ENCODE measurements at regions not wholly inside any gene's neighbourhood (a gene's known extent, or its start where the extent isn't known, plus 50 kb on each side); places are given as distances from the start of the nearest gene placed in this dataset.
A peak's percentile ranks its signal among the peaks of the same experiment; 100 is the strongest.
"Not testable (repeated sequence)": the region's sequence is repeated elsewhere in the genome, so short reads cannot be mapped to it uniquely, and the experiment has no call there.

- DNase-seq (no peak), ATAC-seq (replicated peaks) (no peak)
- Mint-ChIP-seq H3K4me3 (no peak overlapping the region), H3K27me3 (no peaks in the 10 kb centered on the region), H3K27ac (no peak overlapping the region), H3K9me3 (no peaks in the 10 kb centered on the region), H3K4me1 (ENCODE audit: low read depth in 2 of 2) (peaks cover 13 to 21% of the 10 kb centered on the region in 2 donors), H3K36me3 (ENCODE audit: insufficient read depth) (peaks cover 9% of the 10 kb centered on the region)
These were observed 62.8 kb upstream of the FOXN3 start for GRCh38 chr14:89479802-89480201.

GRCh38 chr14:89477391-89477790 lies 60.4 kb upstream of the FOXN3 start:
- no peaks in the 10 kb centered on the region for H3K27me3 Mint-ChIP-seq
- peak overlapping the region; percentile 22 to 46 for H3K27ac Mint-ChIP-seq
- no peaks in the 10 kb centered on the region for H3K9me3 Mint-ChIP-seq
- H3K4me1 Mint-ChIP-seq (ENCODE audit: low read depth in 2 of 2) = peaks cover 17 to 30% of the 10 kb centered on the region in 2 donors
- ATAC-seq (replicated peaks) (no peak), DNase-seq (no peak)
- peaks cover 12% of the 10 kb centered on the region for H3K36me3 Mint-ChIP-seq (ENCODE audit: insufficient read depth)
- no peak overlapping the region for H3K4me3 Mint-ChIP-seq

- DNase-seq (no peak), ATAC-seq (replicated peaks) (no peak)
- Mint-ChIP-seq H3K36me3 (ENCODE audit: insufficient read depth) (peaks cover 12% of the 10 kb centered on the region), H3K9me3 (no peaks in the 10 kb centered on the region), H3K27ac (peak overlapping the region; percentile 22 to 46), H3K4me3 (no peak overlapping the region), H3K4me1 (ENCODE audit: low read depth in 2 of 2) (peaks cover 14 to 30% of the 10 kb centered on the region in 2 donors), H3K27me3 (no peaks in the 10 kb centered on the region)
These were observed 59.4 kb upstream of the FOXN3 start for GRCh38 chr14:89476354-89476896.

GRCh38 chr14:89474464-89474863 lies 57.4 kb upstream of the FOXN3 start:
- H3K36me3 Mint-ChIP-seq (ENCODE audit: insufficient read depth) = peaks cover 9% of the 10 kb centered on the region
- peak overlapping the region in 1 of 2 donors; percentile 71 for H3K27ac Mint-ChIP-seq
- peaks cover 28 to 36% of the 10 kb centered on the region in 2 donors for H3K4me1 Mint-ChIP-seq (ENCODE audit: low read depth in 2 of 2)
- H3K27me3 Mint-ChIP-seq = no peaks in the 10 kb centered on the region
- H3K9me3 Mint-ChIP-seq = no peaks in the 10 kb centered on the region
- DNase-seq (no peak), ATAC-seq (replicated peaks) (no peak)
- H3K4me3 Mint-ChIP-seq = no peak overlapping the region

DNA sequence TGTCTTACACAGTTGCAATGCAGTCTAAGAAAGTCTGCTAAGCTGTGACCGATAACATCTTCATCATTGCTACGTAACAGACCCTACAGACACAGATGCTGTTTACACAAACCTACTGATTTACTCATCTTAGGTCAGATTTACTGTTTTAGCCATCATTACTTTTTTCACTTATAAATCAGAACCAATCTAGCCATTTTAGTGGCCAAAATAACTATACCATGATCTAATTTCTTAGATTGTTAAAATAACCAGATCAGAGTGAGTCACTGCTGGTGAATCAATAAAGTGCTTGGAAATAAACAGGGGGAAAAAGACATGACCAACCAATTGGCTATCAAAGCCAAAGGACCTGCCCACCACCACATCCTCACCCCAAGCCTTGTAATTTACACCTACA lies 57.0 kb upstream of the FOXN3 start:
- Mint-ChIP-seq H3K27me3 (no peaks in the 10 kb centered on the region), H3K27ac (no peak overlapping the region), H3K36me3 (ENCODE audit: insufficient read depth) (peaks cover 9% of the 10 kb centered on the region), H3K4me3 (no peak overlapping the region), H3K9me3 (no peaks in the 10 kb centered on the region), H3K4me1 (ENCODE audit: low read depth in 2 of 2) (peaks cover 30 to 37% of the 10 kb centered on the region in 2 donors)
- ATAC-seq (replicated peaks) (no peak), DNase-seq (no peak)

GRCh38 chr14:89473569-89473968 lies 56.5 kb upstream of the FOXN3 start:
- H3K4me1 Mint-ChIP-seq (ENCODE audit: low read depth in 2 of 2) = peaks cover 32 to 41% of the 10 kb centered on the region in 2 donors
- no peaks in the 10 kb centered on the region for H3K9me3 Mint-ChIP-seq
- no peak overlapping the region for H3K27ac Mint-ChIP-seq
- H3K27me3 Mint-ChIP-seq = no peaks in the 10 kb centered on the region
- DNase-seq (no peak), ATAC-seq (replicated peaks) (no peak)
- H3K4me3 Mint-ChIP-seq = no peak overlapping the region
- H3K36me3 Mint-ChIP-seq (ENCODE audit: insufficient read depth) = peaks cover 9% of the 10 kb centered on the region

DNA sequence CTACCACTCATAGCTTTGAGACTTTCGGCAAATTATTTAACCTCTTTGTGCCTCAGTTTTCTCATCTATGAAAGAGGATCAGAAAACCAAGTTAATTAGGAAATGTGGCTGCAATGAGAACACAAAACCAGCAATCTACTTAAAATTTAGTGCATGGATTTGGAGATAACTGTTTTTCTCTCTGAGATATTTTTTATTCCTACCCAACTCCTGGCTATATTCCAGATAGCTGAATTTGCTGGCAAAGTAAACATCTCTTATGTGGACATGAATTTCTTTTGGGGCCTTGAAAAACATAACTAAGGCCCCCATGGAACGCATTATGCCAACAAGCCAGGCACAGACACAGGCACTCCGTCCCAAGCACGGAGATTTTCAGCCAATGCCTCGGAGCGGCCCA lies 53.4 kb upstream of the FOXN3 start:
- H3K27ac Mint-ChIP-seq = peak overlapping the region in 1 of 2 donors; percentile 36
- DNase-seq = no peak
- ATAC-seq (replicated peaks) = no peak

GRCh38 chr14:89469210-89470198 lies 52.5 kb upstream of the FOXN3 start:
- no peak for DNase-seq
- no peaks in the 10 kb centered on the region for H3K9me3 Mint-ChIP-seq
- H3K4me3 Mint-ChIP-seq = no peak overlapping the region
- H3K27ac Mint-ChIP-seq = peak overlapping the region; percentile 60 to 86
- no peak for ATAC-seq (replicated peaks)
- H3K4me1 Mint-ChIP-seq (ENCODE audit: low read depth in 2 of 2) = peaks cover 45 to 54% of the 10 kb centered on the region in 2 donors
- peaks cover 16% of the 10 kb centered on the region for H3K36me3 Mint-ChIP-seq (ENCODE audit: insufficient read depth)
- no peaks in the 10 kb centered on the region for H3K27me3 Mint-ChIP-seq

More for the DNA sequence above, 53.4 kb upstream of the FOXN3 start:
- Mint-ChIP-seq H3K36me3 (ENCODE audit: insufficient read depth) (peaks cover 20% of the 10 kb centered on the region), H3K9me3 (no peaks in the 10 kb centered on the region), H3K4me3 (no peak overlapping the region), H3K27me3 (no peaks in the 10 kb centered on the region), H3K4me1 (ENCODE audit: low read depth in 2 of 2) (peaks cover 45 to 50% of the 10 kb centered on the region in 2 donors)

DNA sequence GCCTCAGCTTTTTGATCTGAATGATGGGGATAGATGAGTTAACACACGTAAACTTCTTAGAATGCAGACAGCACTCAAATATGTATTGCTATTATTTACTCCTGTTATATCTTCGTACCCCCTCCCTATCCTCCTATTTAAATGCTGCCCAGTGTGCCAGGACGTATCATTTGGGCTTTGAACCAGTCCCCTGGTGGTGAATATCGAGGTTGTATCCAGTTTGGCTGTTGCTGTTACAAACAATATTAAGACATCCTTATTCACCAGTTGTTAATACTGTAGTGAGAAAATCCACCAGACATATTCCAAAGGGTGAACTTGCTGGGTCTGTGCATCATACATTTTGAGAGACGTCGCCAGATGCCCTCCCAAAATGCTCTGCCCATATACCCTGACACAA lies 51.5 kb upstream of the FOXN3 start:
- H3K36me3 Mint-ChIP-seq (ENCODE audit: insufficient read depth) = peaks cover 14% of the 10 kb centered on the region
- no peaks in the 10 kb centered on the region for H3K9me3 Mint-ChIP-seq
- H3K27ac Mint-ChIP-seq = peak overlapping the region in 1 of 2 donors; percentile 60
- H3K4me1 Mint-ChIP-seq (ENCODE audit: low read depth in 2 of 2) = peaks cover 48 to 51% of the 10 kb centered on the region in 2 donors
- no peaks in the 10 kb centered on the region for H3K27me3 Mint-ChIP-seq
- peak overlapping the region in 1 of 2 donors; percentile 39 for H3K4me3 Mint-ChIP-seq
- no peak for ATAC-seq (replicated peaks)
- no peak for DNase-seq

DNA sequence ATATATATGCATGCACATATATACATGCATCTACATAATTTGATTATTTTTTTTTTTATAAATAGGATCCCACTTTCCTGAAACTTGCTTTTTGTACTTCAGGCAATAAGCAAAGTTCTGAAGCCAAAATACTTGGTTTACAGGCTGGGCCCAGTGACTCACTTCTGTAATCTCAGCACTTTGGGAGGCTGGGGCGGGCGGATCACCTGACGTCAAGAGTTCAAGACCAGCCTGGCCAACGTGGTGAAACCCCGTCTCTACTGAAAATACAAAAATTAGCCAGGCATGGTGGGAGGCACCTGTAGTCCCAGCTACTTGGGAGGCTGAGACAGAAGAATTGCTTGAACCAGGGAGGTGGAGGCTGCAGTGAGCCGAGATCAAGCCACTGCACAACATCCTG lies 51.0 kb upstream of the FOXN3 start:
- not testable (repeated sequence) for H3K27me3 Mint-ChIP-seq; ATAC-seq (replicated peaks); H3K9me3 Mint-ChIP-seq; DNase-seq
- Mint-ChIP-seq H3K4me1 (ENCODE audit: low read depth in 2 of 2) (peaks cover 44 to 47% of the 10 kb centered on the region in 2 donors), H3K27ac (peak overlapping the region in 1 of 2 donors; percentile 60), H3K4me3 (peak overlapping the region; percentile 77 to 78), H3K36me3 (ENCODE audit: insufficient read depth) (peaks cover 10% of the 10 kb centered on the region)

DNA sequence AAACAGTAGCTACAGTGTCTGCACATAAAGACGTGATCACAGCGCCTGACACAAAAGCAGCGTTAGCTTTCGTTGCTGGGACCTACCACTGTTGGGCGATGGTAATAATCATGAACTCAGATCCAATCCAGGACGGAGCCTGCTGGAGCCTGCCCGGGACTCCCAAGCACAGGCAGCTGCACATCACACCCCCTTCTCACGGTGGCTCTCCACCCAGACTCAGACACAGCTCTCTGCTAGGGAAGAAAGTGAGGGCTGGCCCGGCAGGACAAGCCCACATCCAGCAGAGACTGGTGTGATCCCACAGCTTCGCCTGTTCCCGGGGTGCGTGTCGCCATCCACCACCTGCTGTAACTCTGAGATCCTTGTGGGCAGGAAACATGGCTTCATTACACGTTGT lies 49.9 kb upstream of the FOXN3 start:
- Mint-ChIP-seq H3K36me3 (ENCODE audit: insufficient read depth) (peaks cover 10% of the 10 kb centered on the region), H3K27me3 (no peaks in the 10 kb centered on the region), H3K9me3 (no peaks in the 10 kb centered on the region), H3K4me1 (ENCODE audit: low read depth in 2 of 2) (peaks cover 44 to 52% of the 10 kb centered on the region in 2 donors), H3K27ac (peak overlapping the region; percentile 67 to 86), H3K4me3 (peak overlapping the region; percentile 77 to 78)
- DNase-seq (peak in 1 of 3 experiments; percentile 1), ATAC-seq (replicated peaks) (peak; percentile 17)

Data from effector memory CD8-positive, alpha-beta T cell (primary cell).